ENCODE measurements at regions not wholly inside any gene's neighbourhood (a gene's known extent, or its start where the extent isn't known, plus 50 kb on each side); places are given as distances from the start of the nearest gene placed in this dataset.
"Not testable (repeated sequence)": the region's sequence is repeated elsewhere in the genome, so short reads cannot be mapped to it uniquely, and the experiment has no call there.

DNA sequence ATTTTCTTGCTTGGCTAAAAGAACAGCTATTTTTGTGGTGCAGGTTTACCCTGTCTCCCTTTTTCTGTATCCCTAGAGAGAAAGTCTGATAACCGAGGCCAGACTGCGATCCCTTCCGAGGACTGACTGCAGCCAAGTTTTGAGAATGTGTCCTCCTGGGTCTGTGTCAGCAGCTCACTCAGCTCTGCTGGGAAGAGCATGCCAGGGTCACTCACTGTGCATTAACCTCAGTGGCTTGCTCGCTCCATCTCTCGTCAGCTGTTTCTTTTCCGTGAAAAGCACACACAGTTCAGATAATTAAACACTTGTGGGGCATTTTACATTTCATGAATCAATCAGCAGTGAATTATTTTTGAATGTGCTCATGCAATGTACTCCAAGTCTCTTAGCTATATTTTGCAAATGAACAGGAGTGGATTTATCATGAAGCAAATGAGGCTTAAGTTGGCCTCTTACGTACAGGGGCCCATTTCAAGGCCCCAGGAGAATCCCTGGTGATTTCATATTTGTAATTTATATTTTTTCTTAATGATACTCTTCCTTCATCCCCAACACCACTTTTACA, 252.1 kb downstream of the SMARCA2 start:
- no peak for TF ChIP-seq ZFX (IDR thresholded peaks at IDR 0.05; ENCODE audit: borderline replicate concordance)
- TF ChIP-seq, protein P1, sequence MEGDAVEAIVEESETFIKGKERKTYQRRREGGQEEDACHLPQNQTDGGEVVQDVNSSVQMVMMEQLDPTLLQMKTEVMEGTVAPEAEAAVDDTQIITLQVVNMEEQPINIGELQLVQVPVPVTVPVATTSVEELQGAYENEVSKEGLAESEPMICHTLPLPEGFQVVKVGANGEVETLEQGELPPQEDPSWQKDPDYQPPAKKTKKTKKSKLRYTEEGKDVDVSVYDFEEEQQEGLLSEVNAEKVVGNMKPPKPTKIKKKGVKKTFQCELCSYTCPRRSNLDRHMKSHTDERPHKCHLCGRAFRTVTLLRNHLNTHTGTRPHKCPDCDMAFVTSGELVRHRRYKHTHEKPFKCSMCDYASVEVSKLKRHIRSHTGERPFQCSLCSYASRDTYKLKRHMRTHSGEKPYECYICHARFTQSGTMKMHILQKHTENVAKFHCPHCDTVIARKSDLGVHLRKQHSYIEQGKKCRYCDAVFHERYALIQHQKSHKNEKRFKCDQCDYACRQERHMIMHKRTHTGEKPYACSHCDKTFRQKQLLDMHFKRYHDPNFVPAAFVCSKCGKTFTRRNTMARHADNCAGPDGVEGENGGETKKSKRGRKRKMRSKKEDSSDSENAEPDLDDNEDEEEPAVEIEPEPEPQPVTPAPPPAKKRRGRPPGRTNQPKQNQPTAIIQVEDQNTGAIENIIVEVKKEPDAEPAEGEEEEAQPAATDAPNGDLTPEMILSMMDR (IDR thresholded peaks at IDR 0.05): no peak
- H3K27ac ChIP-seq: no peak overlapping the region

DNA sequence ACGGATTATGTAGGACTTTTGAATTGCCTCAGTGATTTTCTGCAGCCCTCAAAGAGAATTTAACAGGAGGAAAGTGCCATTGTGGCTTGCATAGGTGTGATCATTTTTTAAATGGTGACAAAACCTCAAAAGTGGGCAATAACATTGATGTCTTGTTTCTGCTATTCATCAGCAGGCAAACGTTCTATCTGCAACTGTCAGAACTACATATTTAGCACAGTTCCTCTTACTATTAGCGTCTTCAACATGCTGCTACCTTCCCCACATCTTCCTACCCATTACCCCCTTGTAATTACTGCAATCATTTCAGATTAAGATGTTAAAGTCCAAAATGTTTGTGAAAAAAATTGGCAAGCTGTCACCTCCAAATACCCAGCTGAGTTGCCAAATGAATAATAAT, 254.6 kb downstream of the SMARCA2 start:
- H3K27ac ChIP-seq: no peak overlapping the region
- TF ChIP-seq ZFX (IDR thresholded peaks at IDR 0.05; ENCODE audit: borderline replicate concordance): no peak
- TF ChIP-seq, protein P1 (IDR thresholded peaks at IDR 0.05): no peak

DNA sequence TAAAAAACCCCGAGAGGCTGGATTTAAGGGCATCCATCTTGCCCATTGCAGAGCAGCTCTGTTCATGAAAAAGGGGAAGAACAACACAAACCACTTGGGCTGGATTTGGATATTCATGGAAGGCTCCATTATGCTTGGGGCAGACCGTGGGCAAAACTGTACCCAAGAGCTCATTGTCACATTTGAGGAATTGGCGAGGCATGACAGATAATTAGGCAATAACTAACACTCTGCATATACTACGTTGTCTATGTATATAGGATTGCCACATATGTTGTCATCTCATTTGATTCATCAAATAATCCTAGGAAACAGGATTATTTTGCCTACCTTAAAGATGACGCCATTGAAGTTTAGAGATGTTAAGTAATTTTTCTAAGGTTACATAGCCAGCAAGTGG, 255.4 kb downstream of the SMARCA2 start:
- H3K27ac ChIP-seq: no peak overlapping the region
- TF ChIP-seq, protein P1 (IDR thresholded peaks at IDR 0.05): no peak
- no peak for TF ChIP-seq ZFX (IDR thresholded peaks at IDR 0.05; ENCODE audit: borderline replicate concordance)

DNA sequence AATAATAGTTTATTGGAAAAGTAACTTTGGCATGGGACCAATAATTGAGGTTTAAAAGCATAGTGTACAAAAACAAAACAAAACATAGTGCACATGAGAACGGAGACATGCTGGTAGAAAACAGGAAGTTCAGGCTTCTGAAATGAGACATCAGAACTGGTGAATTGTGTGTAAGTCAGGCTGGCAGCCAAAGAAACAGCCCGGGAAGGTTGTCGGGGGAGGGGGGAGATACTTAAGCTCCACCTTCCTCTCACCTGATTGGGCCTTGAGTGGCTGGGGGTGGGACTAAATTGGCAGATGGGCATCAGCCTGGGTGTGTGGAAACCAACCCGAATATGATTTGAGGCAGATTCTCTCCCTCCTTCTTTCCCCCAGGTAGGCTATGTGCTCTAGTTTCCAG, 256.3 kb downstream of the SMARCA2 start:
- no peak for TF ChIP-seq ZFX (IDR thresholded peaks at IDR 0.05; ENCODE audit: borderline replicate concordance)
- TF ChIP-seq, protein P1 (IDR thresholded peaks at IDR 0.05): no peak
- no peak overlapping the region for H3K27ac ChIP-seq

DNA sequence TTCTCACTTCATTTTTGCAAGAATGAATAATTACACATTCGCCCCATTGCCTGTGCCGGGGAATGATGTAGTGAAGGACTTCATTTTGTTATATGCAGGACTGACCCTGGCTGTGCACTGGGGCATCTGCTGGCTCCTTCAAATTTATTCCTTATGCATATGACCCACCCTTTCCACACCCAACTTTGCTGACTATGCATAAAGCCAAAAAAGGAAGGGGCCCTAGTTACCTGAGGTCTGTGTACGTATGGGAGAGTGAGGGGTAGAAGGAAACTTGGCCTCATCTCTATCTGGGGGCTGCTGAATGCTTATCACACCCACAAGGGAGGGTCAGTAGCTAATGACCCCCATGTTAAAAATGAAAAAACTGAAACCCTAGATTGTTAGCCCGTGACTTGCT, 259.6 kb downstream of the SMARCA2 start:
- H3K27ac ChIP-seq: no peak overlapping the region
- TF ChIP-seq, protein P1 (IDR thresholded peaks at IDR 0.05): no peak
- no peak for TF ChIP-seq ZFX (IDR thresholded peaks at IDR 0.05; ENCODE audit: borderline replicate concordance)

DNA sequence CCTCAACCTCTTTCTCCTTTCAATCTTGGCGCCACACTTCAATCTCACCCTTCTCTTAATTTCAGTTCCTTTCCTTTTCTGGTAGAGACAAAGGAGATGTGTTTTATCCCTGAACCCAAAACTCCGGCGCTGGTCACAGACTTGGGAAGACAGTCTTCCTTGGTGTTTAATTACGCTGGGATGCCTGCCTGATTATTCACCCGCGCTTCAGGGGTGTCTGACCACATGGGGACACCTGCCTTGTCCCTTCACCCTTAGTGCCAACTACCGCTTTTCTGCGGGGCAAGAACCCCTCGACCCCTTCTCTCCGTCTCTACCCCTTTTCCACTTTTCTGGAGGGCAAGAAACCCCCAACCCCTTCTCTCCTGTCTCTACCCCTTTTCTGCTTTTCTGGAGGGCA, 261.1 kb downstream of the SMARCA2 start:
- no peak overlapping the region for H3K27ac ChIP-seq
- TF ChIP-seq, protein P1 (IDR thresholded peaks at IDR 0.05): no peak
- TF ChIP-seq ZFX (IDR thresholded peaks at IDR 0.05; ENCODE audit: borderline replicate concordance): no peak

DNA sequence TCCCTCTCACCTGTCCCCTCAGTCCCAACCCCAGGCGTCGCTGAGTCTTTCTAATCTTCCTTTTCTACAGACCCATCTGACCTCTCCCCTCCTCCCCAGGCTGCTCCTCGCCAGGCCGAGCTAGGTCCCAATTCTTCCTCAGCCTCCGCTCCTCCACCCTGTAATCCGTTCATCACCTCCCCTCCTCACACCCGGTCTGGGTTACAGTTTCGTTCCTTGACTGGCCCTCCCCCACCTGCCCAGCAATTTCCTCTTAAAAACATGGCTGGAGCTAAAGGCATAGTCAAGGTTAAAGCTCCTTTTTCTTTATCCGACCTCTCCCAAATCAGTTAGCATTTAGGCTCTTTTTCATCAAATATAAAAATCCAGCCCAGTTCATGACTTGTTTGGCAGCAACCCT, 262.0 kb downstream of the SMARCA2 start:
- H3K27ac ChIP-seq: not testable (repeated sequence)

DNA sequence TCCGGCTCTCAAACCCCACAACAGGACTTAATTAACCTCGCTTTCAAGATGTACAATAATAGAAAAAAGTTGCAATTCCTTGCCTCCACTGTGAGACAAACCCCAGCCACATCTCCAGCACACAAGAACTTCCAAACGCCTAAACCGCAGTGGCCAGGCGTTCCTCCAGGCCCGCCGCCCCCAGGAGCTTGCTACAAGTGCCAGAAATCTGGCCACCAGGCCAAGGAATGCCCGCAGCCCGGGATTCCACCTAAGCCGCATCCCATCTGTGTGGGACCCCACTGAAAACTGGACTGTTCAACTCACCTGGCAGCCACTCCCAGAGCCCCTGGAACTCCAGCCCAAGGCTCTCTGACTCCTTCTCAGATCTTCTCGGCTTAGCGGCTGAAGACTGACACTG, 262.5 kb downstream of the SMARCA2 start:
- H3K27ac ChIP-seq: not testable (repeated sequence)

DNA sequence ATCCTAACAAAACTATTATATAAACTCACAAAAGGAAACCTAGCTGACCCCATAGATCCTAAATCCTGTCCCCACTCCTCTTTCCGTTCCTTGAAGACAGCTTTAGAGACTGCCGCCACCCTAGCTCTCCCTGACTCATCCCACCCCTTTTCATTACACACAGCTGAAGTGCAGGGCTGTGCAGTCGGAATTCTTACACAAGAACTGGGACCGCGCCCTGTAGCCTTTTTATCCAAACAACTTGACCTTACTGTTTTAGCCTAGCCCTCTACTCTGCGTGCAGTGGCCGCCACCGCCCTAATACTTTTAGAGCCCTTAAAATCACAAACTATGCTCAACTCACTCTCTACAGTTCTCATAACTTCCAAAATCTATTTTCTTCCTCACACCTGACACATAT, 264.0 kb downstream of the SMARCA2 start:
- not testable (repeated sequence) for H3K27ac ChIP-seq

All from 22Rv1 (cell line).